Endothelial cell of umbilical vein (primary cell): ENCODE measurements at regions not wholly inside any gene's neighbourhood (a gene's known extent, or its start where the extent isn't known, plus 50 kb on each side); places are given as distances from the start of the nearest gene placed in this dataset.
A peak's percentile ranks its signal among the peaks of the same experiment; 100 is the strongest.

ENCODE experiments used
- BruUV-seq: library from RNA; stranded (reverse); fragments of 400-500 nt; replicated peaks from 2 replicates; lab custom pipeline; 2021; lab: Mats Ljungman, UMichigan
- CTCF ChIA-PET: fragments of 300-600, 350-600 bp; sonication (Branson Sonifier 250); formaldehyde crosslinking; loops from one replicate; lab custom pipeline; 2021; ENCODE audit warnings: antibody characterized with exemption, inconsistent platforms; lab: Charles Lee
- POLR2A ChIA-PET: fragments of 300-600, 350-600 bp; sonication (Branson Sonifier 250); formaldehyde crosslinking; loops from one replicate; lab custom pipeline; 2021; ENCODE audit warnings: antibody characterized with exemption, inconsistent platforms; lab: Charles Lee
- DNase-seq: peaks from one replicate; pipeline ENCODE4 v3.0.0-alpha.2; 2011; ENCODE audit warnings: low read depth, low spot score
- FAIRE-seq: peaks from 2 replicates; lab custom pipeline; 2011; peaks lifted over from hg19 to GRCh38; lab: Jason Lieb, UNC
- H2AFZ ChIP-seq: 2 replicates; pipeline ENCODE4 v1.6.0; 2012; ENCODE audit warnings: low read depth, low read length, control low read depth, inconsistent platforms
- H3K27ac ChIP-seq: 2 replicates; pipeline ENCODE4 v1.5.1; 2011; ENCODE audit warnings: low read depth, mild to moderate bottlenecking, control low read depth, low read length, moderate library complexity; ENCODE audit not compliant: insufficient read depth
- H3K27me3 ChIP-seq, 2 experiments: 2 replicates each; pipeline versions ENCODE4 v1.6.0 to v1.6.1; 2011; ENCODE audit warnings: low read length in 2 of 2, mixed read lengths in 1 of 2; ENCODE audit not compliant: control insufficient read depth in 2 of 2, insufficient read depth in 2 of 2
- H3K36me3 ChIP-seq, 2 experiments: 2 replicates in 1 of 2; 3 replicates in 1 of 2; pipeline ENCODE4 v1.5.1; 2011; ENCODE audit warnings: low read length in 2 of 2, mild to moderate bottlenecking in 1 of 2, moderate library complexity in 1 of 2; ENCODE audit not compliant: control insufficient read depth in 2 of 2, insufficient read depth in 2 of 2; ENCODE audit errors: extremely low read depth in 1 of 2
- H3K4me1 ChIP-seq: 3 replicates; pipeline ENCODE4 v1.5.1; 2011; ENCODE audit warnings: mild to moderate bottlenecking, low read length; ENCODE audit not compliant: control insufficient read depth, insufficient read depth; ENCODE audit errors: extremely low read depth
- H3K4me2 ChIP-seq: 2 replicates; pipeline ENCODE4 v1.6.1; 2011; ENCODE audit warnings: low read length, control low read depth, mixed read lengths; ENCODE audit not compliant: insufficient read depth
- H3K4me3 ChIP-seq, 3 experiments: fragments of 200-600 bp in 1 of 3; sonication (generic), shearing (Covaris generic) in 1 of 3; replicated peaks in 1 of 3; 2 replicates each; pipeline ENCODE4 v1.5.1; 2011 to 2016; ENCODE audit warnings: control low read depth in 3 of 3, low read length in 3 of 3, mild to moderate bottlenecking in 2 of 3, inconsistent platforms in 1 of 3, low read depth in 1 of 3, moderate library complexity in 1 of 3; ENCODE audit not compliant: insufficient read depth in 1 of 3
- H3K79me2 ChIP-seq: 2 replicates; pipeline ENCODE4 v1.6.0; 2012; ENCODE audit warnings: low read length, inconsistent platforms; ENCODE audit not compliant: control insufficient read depth, insufficient read depth
- H3K9ac ChIP-seq: replicated peaks from 2 replicates; pipeline ENCODE3; 2011; ENCODE audit warnings: low read length, control low read depth; ENCODE audit not compliant: insufficient read depth; ENCODE audit errors: extremely low read depth
- H3K9me1 ChIP-seq: replicated peaks from 3 replicates; pipeline ENCODE4 v1.6.0; 2011; ENCODE audit warnings: mild to moderate bottlenecking, low read length; ENCODE audit not compliant: control insufficient read depth, insufficient read depth; ENCODE audit errors: extremely low read depth
- H3K9me3 ChIP-seq: replicated peaks from 2 replicates; pipeline ENCODE4 v1.5.1; 2012; ENCODE audit warnings: low read length, inconsistent platforms; ENCODE audit not compliant: control insufficient read depth, insufficient read depth
- H4K20me1 ChIP-seq: replicated peaks from 2 replicates; pipeline ENCODE3; 2011; ENCODE audit warnings: mild to moderate bottlenecking, low read length; ENCODE audit not compliant: control insufficient read depth, insufficient read depth; ENCODE audit errors: extremely low read depth
- CTCF ChIP-seq, 2 donors: IDR thresholded peaks; 1 replicate in 1 of 2; 2 replicates in 1 of 2; pipeline ENCODE4 v1.5.1; 2011; ENCODE audit warnings: low read length in 2 of 2, mild to moderate bottlenecking in 2 of 2, moderate library complexity in 2 of 2, control low read depth in 1 of 2, inconsistent platforms in 1 of 2, low read depth in 1 of 2; ENCODE audit not compliant: insufficient read depth in 1 of 2; ENCODE audit errors: extremely low read depth in 1 of 2
- POLR2A ChIP-seq: IDR thresholded peaks from 2 replicates; pipeline ENCODE4 v1.6.1; 2012; ENCODE audit warnings: low read depth, mild to moderate bottlenecking, control low read depth, low read length
- POLR2AphosphoS5 ChIP-seq: IDR thresholded peaks from 2 replicates; pipeline ENCODE4 v1.6.1; 2012; ENCODE audit warnings: low read depth, mild to moderate bottlenecking, control low read depth, low read length, moderate library complexity; ENCODE audit not compliant: insufficient read depth
- dilution Hi-C: fragments of 300-500 bp; cut with MboI; formaldehyde crosslinking; loops from one replicate; pipeline ENCODE4 v1.15.0; 2019; ENCODE audit warnings: low sequenced_read_pairs; ENCODE audit not compliant: extremely low pct_ligation_motif_present
- intact Hi-C: fragments of 100-400 bp; cut with micrococcal nuclease; formaldehyde crosslinking; loops from one replicate; pipeline ENCODE4 v1.10.0; 2022
- TF ChIP-seq, protein P1 (sequence below): IDR thresholded peaks from 2 replicates; pipeline ENCODE4 v1.6.1; 2011; ENCODE audit not compliant: insufficient read depth, insufficient read length

DNA sequence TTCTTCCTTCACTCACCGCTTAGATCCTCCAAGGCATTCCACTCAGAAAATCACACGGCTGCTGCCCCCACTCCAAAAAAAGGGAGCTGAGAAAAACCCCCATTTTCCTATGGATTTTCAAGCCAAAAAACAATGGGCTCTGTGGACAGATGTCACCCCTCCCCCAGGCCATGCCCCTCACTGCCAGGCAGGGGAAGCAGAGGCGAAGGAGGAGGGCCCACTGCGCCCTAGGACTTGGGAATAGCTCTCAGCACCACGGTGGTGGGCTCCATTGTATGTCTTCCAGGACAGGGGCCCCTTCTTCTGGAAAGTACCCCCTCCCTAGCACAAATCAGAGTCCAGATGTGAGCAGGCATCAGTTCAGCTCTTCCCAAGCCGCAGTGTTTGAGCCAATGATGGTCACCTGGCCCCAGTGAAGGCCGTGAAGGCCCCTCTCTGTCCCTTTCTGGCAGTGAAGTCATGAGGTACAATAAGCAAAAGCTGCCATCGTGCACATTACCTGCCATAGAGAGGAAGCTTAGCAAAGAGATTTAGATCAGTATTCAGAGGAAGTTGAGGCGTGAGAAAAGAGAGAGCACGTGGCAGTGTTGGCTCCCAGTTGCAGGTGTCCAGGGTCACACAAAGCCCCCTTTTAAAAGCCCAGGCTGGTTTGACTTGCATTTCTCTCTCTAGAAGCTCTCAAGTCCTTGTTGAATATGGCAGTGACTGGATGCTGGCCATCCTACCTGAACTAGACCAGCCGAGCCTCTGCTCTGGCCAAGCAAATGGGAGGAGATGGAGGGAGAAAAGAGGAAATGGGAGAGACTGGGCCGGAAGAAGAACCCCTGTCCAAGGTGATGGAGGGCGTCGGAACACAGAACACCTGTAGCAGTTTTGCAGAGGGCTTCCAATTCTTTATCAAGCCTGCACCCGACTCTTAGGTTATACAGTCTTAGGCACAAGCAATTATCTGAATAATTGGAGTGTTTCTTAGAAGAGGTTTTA lies 149.0 kb downstream of the TOMM20 start:
- DNase-seq (peak; percentile 39), FAIRE-seq (no peak)
- Histone ChIP-seq H3K9ac (peak overlapping the region; percentile 69), H3K4me1 (peaks cover 73% of the 10 kb centered on the region), H3K27ac (peak overlapping the region; percentile 88), H4K20me1 (no peaks in the 10 kb centered on the region), H3K79me2 (no peaks in the 10 kb centered on the region), H3K4me3 (no peak overlapping the region), H3K9me3 (no peaks in the 10 kb centered on the region), H2AFZ (no peak overlapping the region), H3K36me3 (no peaks in the 10 kb centered on the region), H3K4me2 (peak overlapping the region; percentile 1), H3K9me1 (no peaks in the 10 kb centered on the region), H3K27me3 (no peaks in the 10 kb centered on the region)
- intact Hi-C loops, result loop anchor here (1.0 to 2.0 kb wide), 10 partner anchors 8 to 480 kb away; no protein-coding TSS in a partner anchor
- dilution Hi-C loops, result loop anchor here (25.0 kb wide), 1 partner anchor 367 kb away; the partner anchor contains the start of gene IRF2BP2
- TF ChIP-seq POLR2AphosphoS5 (no peak), POLR2A (no peak), CTCF (IDR thresholded peaks at IDR 0.05; ENCODE audit: extremely low read depth in 1 of 2, insufficient read depth in 1 of 2, low read depth in 1 of 2, low read length in 2 of 2) (no peak)
- TF ChIP-seq, protein P1, sequence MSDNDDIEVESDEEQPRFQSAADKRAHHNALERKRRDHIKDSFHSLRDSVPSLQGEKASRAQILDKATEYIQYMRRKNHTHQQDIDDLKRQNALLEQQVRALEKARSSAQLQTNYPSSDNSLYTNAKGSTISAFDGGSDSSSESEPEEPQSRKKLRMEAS, result no peak
- POLR2A ChIA-PET, result interaction anchor here (0.7 to 1.3 kb wide), 2 partner anchors 255 to 256 kb away, joined by 6 to 11 read pairs; no protein-coding TSS in a partner anchor
- no TSS peak for BruUV-seq
- CTCF ChIA-PET, result interaction anchor here (0.6 to 3.8 kb wide), 18 partner anchors 8 to 480 kb away, joined by 3 to 19 read pairs (median 6); no protein-coding TSS in a partner anchor
